SK-N-MC (cell line): ENCODE measurements at regions not wholly inside any gene's neighbourhood (a gene's known extent, or its start where the extent isn't known, plus 50 kb on each side); places are given as distances from the start of the nearest gene placed in this dataset.

Experiments
- EZH2 ChIP-seq: fragments of 200-600 bp; sonication (generic); IDR thresholded peaks from one replicate; pipeline ENCODE4 v1.6.1; 2017; ENCODE audit warnings: antibody characterized with exemption
- FOXP2 ChIP-seq: optimal IDR thresholded peaks from 2 replicates; pipeline ENCODE3; 2011; ENCODE audit warnings: mild to moderate bottlenecking, moderate library complexity; ENCODE audit not compliant: insufficient read depth; ENCODE audit errors: extremely low read length, control extremely low read depth
- POLR2AphosphoS5 ChIP-seq: IDR thresholded peaks from 2 replicates; pipeline ENCODE4 v1.6.1; 2012; ENCODE audit warnings: mild to moderate bottlenecking, low read depth, low read length, borderline replicate concordance

GRCh38 chr9:119601632-119602031 is 232.4 kb upstream of the BRINP1 start:
- TF ChIP-seq POLR2AphosphoS5 (no peak), EZH2 (no peak), FOXP2 (no peak)
